ENCODE measurements at regions not wholly inside any gene's neighbourhood (a gene's known extent, or its start where the extent isn't known, plus 50 kb on each side); places are given as distances from the start of the nearest gene placed in this dataset.

- no TSS peak for BruUV-seq (replicated peaks)
- ChIA-PET SMC1A (ENCODE audit: uncharacterized antibody, unreplicated experiment) (no interaction called here), CTCF (no interaction called here), POLR2A (no interaction called here), RAD21 (ENCODE audit: unreplicated experiment) (no interaction called here)
- H3K27ac ChIP-seq (ENCODE audit: control insufficient read depth, insufficient read depth), result no peak overlapping the region
- no peaks in the 10 kb centered on the region for H4K20me1 ChIP-seq (ENCODE audit: control insufficient read depth, insufficient read depth)
- WGBS (ENCODE audit: insufficient coverage, insufficient replicate concordance, low lambda C conversion rate, missing lambda C conversion rate), result 7% methylated on average over 5 of the region's 5 CpGs
- FAIRE-seq (no peak), ATAC-seq (no peak), DNase-seq (ENCODE audit: low read depth, low spot score) (no peak)
- no peaks in the 10 kb centered on the region for H3K27me3 ChIP-seq (replicated peaks in 1 of 2; ENCODE audit: control insufficient read depth in 2 of 2, insufficient read depth in 2 of 2, low read length in 1 of 2)
- in situ Hi-C loops (cut with MboI) (no loop called here), intact Hi-C loops (cut with micrococcal nuclease; ENCODE audit: unreplicated experiment) (no loop called here)
- H2AFZ ChIP-seq (ENCODE audit: control insufficient read depth, low read depth, low read length), result no peak overlapping the region
- H3K79me2 ChIP-seq (ENCODE audit: control insufficient read depth, insufficient read depth, low read length), result no peaks in the 10 kb centered on the region
- H3K4me3 ChIP-seq, result no peak overlapping the region
- no peaks in the 10 kb centered on the region for H3K36me3 ChIP-seq (ENCODE audit: control insufficient read depth in 2 of 2, insufficient read depth in 2 of 2, low read length in 1 of 2)
- H3K4me1 ChIP-seq (ENCODE audit: control insufficient read depth, insufficient read depth, low read length), result no peaks in the 10 kb centered on the region
- H3K4me2 ChIP-seq (ENCODE audit: control insufficient read depth, insufficient read depth), result no peak overlapping the region
- no peak overlapping the region for H3K9ac ChIP-seq (ENCODE audit: control insufficient read depth, insufficient read depth, low read length)
- no peaks in the 10 kb centered on the region for H3K9me3 ChIP-seq (replicated peaks; ENCODE audit: control insufficient read depth, insufficient read depth, low read length)
- TF ChIP-seq SPI1 (IDR thresholded peaks at IDR 0.05; ENCODE audit: borderline replicate concordance, insufficient read depth, low read depth, low read length) (no peak), SIN3A (IDR thresholded peaks at IDR 0.05; ENCODE audit: low read depth, low read length) (no peak), BHLHE40 (IDR thresholded peaks at IDR 0.05; ENCODE audit: borderline replicate concordance in 1 of 2, low read depth in 2 of 2, low read length in 1 of 2) (no peak), BCL3 (IDR thresholded peaks at IDR 0.05; ENCODE audit: borderline replicate concordance, insufficient read depth, low read depth, low read length, poor library complexity, severe bottlenecking) (no peak), JUND (IDR thresholded peaks at IDR 0.05; ENCODE audit: low read depth, low read length) (no peak), CREM (IDR thresholded peaks at IDR 0.05; ENCODE audit: low read depth) (no peak), ATF2 (IDR thresholded peaks at IDR 0.05; ENCODE audit: low read length) (no peak), CTCF (IDR thresholded peaks at IDR 0.05 in 2 of 3, conservative IDR thresholded peaks at IDR 0.05 in 1 of 3; ENCODE audit: control insufficient read depth in 2 of 3, extremely low read depth in 1 of 3, insufficient read depth in 1 of 3, low read depth in 3 of 3, low read length in 3 of 3) (no peak), SIX5 (IDR thresholded peaks at IDR 0.05; ENCODE audit: low read depth, low read length, severe bottlenecking) (no peak), RAD21 (IDR thresholded peaks at IDR 0.05; ENCODE audit: insufficient read depth, low read depth, low read length) (no peak), EP300 (IDR thresholded peaks at IDR 0.05; ENCODE audit: borderline replicate concordance in 1 of 2, control insufficient read depth in 1 of 2, low read depth in 2 of 2, low read length in 2 of 2) (no peak), RELA (IDR thresholded peaks at IDR 0.05; ENCODE audit: borderline replicate concordance, partially characterized antibody) (no peak), E2F8 (IDR thresholded peaks at IDR 0.05; ENCODE audit: low read depth, partially characterized antibody) (no peak), SMAD1 (IDR thresholded peaks at IDR 0.05; ENCODE audit: low read depth, partially characterized antibody) (no peak), SREBF1 (IDR thresholded peaks at IDR 0.05; ENCODE audit: low read length) (no peak), CHD2 (IDR thresholded peaks at IDR 0.05; ENCODE audit: borderline replicate concordance, low read depth, low read length) (no peak), ZNF24 (IDR thresholded peaks at IDR 0.05) (no peak), HDGF (IDR thresholded peaks at IDR 0.05) (no peak)
Observed at GRCh38 chrX:122196343-122196742, 987.7 kb upstream of the GRIA3 start.

All from GM12878 (cell line).